ENCODE measurements at regions not wholly inside any gene's neighbourhood (a gene's known extent, or its start where the extent isn't known, plus 50 kb on each side); places are given as distances from the start of the nearest gene placed in this dataset.

GRCh38 chr5:162990063-162990462 lies 447.3 kb upstream of the CCNG1 start:
- Histone ChIP-seq H2AFZ (ENCODE audit: low read length) (no peak overlapping the region), H3K36me3 (ENCODE audit: control insufficient read depth, insufficient read depth, low read length) (no peaks in the 10 kb centered on the region), H3K4me3 (replicated peaks in 1 of 4; ENCODE audit: control extremely low read depth in 1 of 4, insufficient read depth in 1 of 4, low read depth in 3 of 4, low read length in 4 of 4) (no peak overlapping the region), H4K20me1 (ENCODE audit: control insufficient read depth, extremely low read depth, insufficient read depth, low read length) (no peaks in the 10 kb centered on the region), H3K9me3 (ENCODE audit: control insufficient read depth, insufficient read depth, low read depth, low read length) (no peaks in the 10 kb centered on the region), H3K9ac (ENCODE audit: insufficient read depth, low read length) (no peak overlapping the region), H3K27me3 (ENCODE audit: control insufficient read depth, insufficient read depth, low read length) (no peaks in the 10 kb centered on the region), H3K4me2 (ENCODE audit: extremely low read depth, insufficient read depth, low read length) (no peak overlapping the region), H3K4me1 (ENCODE audit: control insufficient read depth, extremely low read depth, insufficient read depth, low read length) (no peaks in the 10 kb centered on the region), H3K79me2 (ENCODE audit: control insufficient read depth, insufficient read depth, low read length) (no peaks in the 10 kb centered on the region), H3K27ac (ENCODE audit: insufficient read depth, low read length) (no peak overlapping the region)
- no peak for TF ChIP-seq EZH2 (IDR thresholded peaks at IDR 0.05; ENCODE audit: low read length, missing control alignments)
- no peak for TF ChIP-seq CTCF (conservative IDR thresholded peaks at IDR 0.05 in 1 of 2, IDR thresholded peaks at IDR 0.05 in 1 of 2; ENCODE audit: low read depth in 1 of 2, low read length in 2 of 2)
- no peak for DNase-seq (ENCODE audit: low read depth in 2 of 2)

- H3K4me1 ChIP-seq (ENCODE audit: control insufficient read depth, extremely low read depth, insufficient read depth, low read length), result no peaks in the 10 kb centered on the region
- no peaks in the 10 kb centered on the region for H3K27me3 ChIP-seq (ENCODE audit: control insufficient read depth, insufficient read depth, low read length)
- H3K27ac ChIP-seq (ENCODE audit: insufficient read depth, low read length), result no peak overlapping the region
- no peak for DNase-seq (ENCODE audit: low read depth in 2 of 2)
- no peak for TF ChIP-seq EZH2 (IDR thresholded peaks at IDR 0.05; ENCODE audit: low read length, missing control alignments)
- TF ChIP-seq CTCF (conservative IDR thresholded peaks at IDR 0.05 in 1 of 2, IDR thresholded peaks at IDR 0.05 in 1 of 2; ENCODE audit: low read depth in 1 of 2, low read length in 2 of 2), result no peak
- H3K4me2 ChIP-seq (ENCODE audit: extremely low read depth, insufficient read depth, low read length), result no peak overlapping the region
- no peak overlapping the region for H2AFZ ChIP-seq (ENCODE audit: low read length)
- H3K79me2 ChIP-seq (ENCODE audit: control insufficient read depth, insufficient read depth, low read length), result no peaks in the 10 kb centered on the region
- H4K20me1 ChIP-seq (ENCODE audit: control insufficient read depth, extremely low read depth, insufficient read depth, low read length), result no peaks in the 10 kb centered on the region
- H3K9ac ChIP-seq (ENCODE audit: insufficient read depth, low read length), result no peak overlapping the region
- no peak overlapping the region for H3K4me3 ChIP-seq (replicated peaks in 1 of 4; ENCODE audit: control extremely low read depth in 1 of 4, insufficient read depth in 1 of 4, low read depth in 3 of 4, low read length in 4 of 4)
- no peaks in the 10 kb centered on the region for H3K36me3 ChIP-seq (ENCODE audit: control insufficient read depth, insufficient read depth, low read length)
- H3K9me3 ChIP-seq (ENCODE audit: control insufficient read depth, insufficient read depth, low read depth, low read length), result no peaks in the 10 kb centered on the region
These were observed 446.4 kb upstream of the CCNG1 start for GRCh38 chr5:162990856-162991497.

GRCh38 chr5:162995568-162995967 lies 441.8 kb upstream of the CCNG1 start:
- Histone ChIP-seq H3K27me3 (ENCODE audit: control insufficient read depth, insufficient read depth, low read length) (no peaks in the 10 kb centered on the region), H3K79me2 (ENCODE audit: control insufficient read depth, insufficient read depth, low read length) (no peaks in the 10 kb centered on the region), H3K9me3 (ENCODE audit: control insufficient read depth, insufficient read depth, low read depth, low read length) (no peaks in the 10 kb centered on the region), H3K9ac (ENCODE audit: insufficient read depth, low read length) (no peak overlapping the region), H3K27ac (ENCODE audit: insufficient read depth, low read length) (no peak overlapping the region), H2AFZ (ENCODE audit: low read length) (no peak overlapping the region), H3K4me1 (ENCODE audit: control insufficient read depth, extremely low read depth, insufficient read depth, low read length) (no peaks in the 10 kb centered on the region), H3K4me3 (replicated peaks in 1 of 4; ENCODE audit: control extremely low read depth in 1 of 4, insufficient read depth in 1 of 4, low read depth in 3 of 4, low read length in 4 of 4) (no peak overlapping the region), H4K20me1 (ENCODE audit: control insufficient read depth, extremely low read depth, insufficient read depth, low read length) (no peaks in the 10 kb centered on the region), H3K36me3 (ENCODE audit: control insufficient read depth, insufficient read depth, low read length) (no peaks in the 10 kb centered on the region), H3K4me2 (ENCODE audit: extremely low read depth, insufficient read depth, low read length) (no peak overlapping the region)
- no peak for DNase-seq (ENCODE audit: low read depth in 2 of 2)
- TF ChIP-seq EZH2 (IDR thresholded peaks at IDR 0.05; ENCODE audit: low read length, missing control alignments) (no peak), CTCF (conservative IDR thresholded peaks at IDR 0.05 in 1 of 2, IDR thresholded peaks at IDR 0.05 in 1 of 2; ENCODE audit: low read depth in 1 of 2, low read length in 2 of 2) (no peak)
